Smooth muscle cell (in vitro differentiated cells): ENCODE measurements at regions not wholly inside any gene's neighbourhood (a gene's known extent, or its start where the extent isn't known, plus 50 kb on each side); places are given as distances from the start of the nearest gene placed in this dataset.
"Not testable (repeated sequence)": the region's sequence is repeated elsewhere in the genome, so short reads cannot be mapped to it uniquely, and the experiment has no call there.

ENCODE experiments used
- DNase-seq: peaks from one replicate; lab custom pipeline; 2025; ENCODE audit not compliant: unreplicated experiment; lab: John Stamatoyannopoulos, UW
- H2AFZ ChIP-seq: fragments of 200-600 bp; sonication (generic); 2 replicates; pipeline ENCODE4 v1.6.0; 2016; ENCODE audit warnings: antibody characterized with exemption, low read depth, mild to moderate bottlenecking
- H3F3A ChIP-seq: fragments of 200-600 bp; sonication (generic); 2 replicates; pipeline ENCODE4 v1.6.0; 2017; ENCODE audit warnings: antibody characterized with exemption, low read depth
- H3K27ac ChIP-seq: fragments of 200-600 bp; sonication (generic); 2 replicates; pipeline ENCODE4 v1.5.1; 2016; ENCODE audit warnings: low read depth, mild to moderate bottlenecking
- H3K27me3 ChIP-seq: fragments of 200-600 bp; sonication (generic); 2 replicates; pipeline ENCODE4 v1.6.1; 2016; ENCODE audit warnings: low read depth, mild to moderate bottlenecking
- H3K36me3 ChIP-seq: fragments of 200-600 bp; sonication (generic); 2 replicates; pipeline ENCODE4 v1.5.1; 2016; ENCODE audit warnings: low read depth
- H3K4me1 ChIP-seq: fragments of 200-600 bp; sonication (generic); 2 replicates; pipeline ENCODE4 v1.5.1; 2016; ENCODE audit warnings: low read depth
- H3K4me2 ChIP-seq: fragments of 200-600 bp; sonication (generic); 2 replicates; pipeline ENCODE4 v1.6.0; 2016; ENCODE audit warnings: mild to moderate bottlenecking
- H3K4me3 ChIP-seq: fragments of 200-600 bp; sonication (generic); 2 replicates; pipeline ENCODE4 v1.5.1; 2016; ENCODE audit warnings: mild to moderate bottlenecking
- H3K79me2 ChIP-seq: fragments of 200-600 bp; sonication (generic); 2 replicates; pipeline ENCODE4 v1.6.0; 2016; ENCODE audit warnings: low read depth, mild to moderate bottlenecking
- H3K9ac ChIP-seq: fragments of 200-600 bp; sonication (generic); 2 replicates; pipeline ENCODE4 v1.6.0; 2016; ENCODE audit warnings: low read depth
- H3K9me3 ChIP-seq: fragments of 200-600 bp; sonication (generic); replicated peaks from 2 replicates; pipeline ENCODE4 v1.5.1; 2016; ENCODE audit warnings: low read depth
- H4K20me1 ChIP-seq: fragments of 200-600 bp; sonication (generic); 2 replicates; pipeline ENCODE4 v1.6.0; 2016; ENCODE audit warnings: low read depth
- CTCF ChIP-seq: fragments of 200-600 bp; sonication (generic); IDR thresholded peaks from 2 replicates; pipeline ENCODE4 v1.5.1; 2017; ENCODE audit warnings: borderline replicate concordance, mild to moderate bottlenecking, antibody characterized with exemption; ENCODE audit not compliant: insufficient read depth, poor library complexity, severe bottlenecking
- WGBS: methylation state at CpG from one replicate; pipeline ENCODE4 v1.1.7; 2016; ENCODE audit warnings: low lambda C conversion rate; 5-methylcytosine and 5-hydroxymethylcytosine counted together

- H3F3A ChIP-seq: no peaks in the 10 kb centered on the region
- no peaks in the 10 kb centered on the region for H3K9me3 ChIP-seq
- H3K27ac ChIP-seq: no peak overlapping the region
- no peak for TF ChIP-seq CTCF
- WGBS: 92% methylated on average over 16 of the region's 16 CpGs
- H3K79me2 ChIP-seq: no peaks in the 10 kb centered on the region
- H3K36me3 ChIP-seq: no peaks in the 10 kb centered on the region
- no peaks in the 10 kb centered on the region for H3K4me1 ChIP-seq
- H4K20me1 ChIP-seq: no peaks in the 10 kb centered on the region
- no peaks in the 10 kb centered on the region for H3K27me3 ChIP-seq
- no peak overlapping the region for H3K4me2 ChIP-seq
- no peak overlapping the region for H2AFZ ChIP-seq
- H3K9ac ChIP-seq: no peak overlapping the region
- no peak overlapping the region for H3K4me3 ChIP-seq
- DNase-seq: no peak
These were observed 77.6 kb upstream of the FOXK1 start for GRCh38 chr7:4604456-4604940.

- no peak for TF ChIP-seq CTCF
- Histone ChIP-seq H3K9ac (no peak overlapping the region), H3K79me2 (no peaks in the 10 kb centered on the region), H3K27ac (no peak overlapping the region), H3K4me2 (no peak overlapping the region), H3K36me3 (no peaks in the 10 kb centered on the region), H3K4me1 (no peaks in the 10 kb centered on the region), H4K20me1 (no peaks in the 10 kb centered on the region), H3K9me3 (no peaks in the 10 kb centered on the region), H3F3A (no peaks in the 10 kb centered on the region), H3K27me3 (no peaks in the 10 kb centered on the region), H3K4me3 (no peak overlapping the region), H2AFZ (no peak overlapping the region)
- no peak for DNase-seq
- WGBS: 87% methylated on average over 10 of the region's 10 CpGs
These were observed 75.3 kb upstream of the FOXK1 start for GRCh38 chr7:4606797-4607196.

DNA sequence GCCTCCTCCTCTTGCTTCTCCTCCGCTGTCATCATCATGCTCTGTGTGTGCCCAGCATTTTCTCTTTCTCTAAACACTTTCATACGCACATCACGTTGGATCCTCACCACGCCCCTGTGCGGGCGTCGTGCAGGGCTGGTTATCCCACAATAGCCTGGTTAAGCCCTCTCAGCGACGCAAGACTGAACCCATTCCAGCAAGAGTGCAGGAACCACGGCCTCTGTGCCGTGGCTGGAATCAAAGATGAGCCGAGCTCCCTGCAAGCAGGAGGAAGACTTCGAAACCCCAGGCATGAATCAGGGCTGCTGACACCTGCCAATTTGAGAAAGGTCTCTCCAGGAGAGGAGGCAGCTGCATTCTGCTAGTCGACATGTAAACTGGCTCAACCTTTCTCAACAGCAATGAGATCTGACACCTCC, 74.8 kb upstream of the FOXK1 start:
- no peaks in the 10 kb centered on the region for H3K4me1 ChIP-seq
- H3F3A ChIP-seq: no peaks in the 10 kb centered on the region
- H3K4me2 ChIP-seq: no peak overlapping the region
- no peak overlapping the region for H3K27ac ChIP-seq
- no peaks in the 10 kb centered on the region for H4K20me1 ChIP-seq
- no peak overlapping the region for H2AFZ ChIP-seq
- H3K79me2 ChIP-seq: no peaks in the 10 kb centered on the region
- H3K9ac ChIP-seq: no peak overlapping the region
- no peaks in the 10 kb centered on the region for H3K9me3 ChIP-seq
- no peak for DNase-seq
- TF ChIP-seq CTCF: no peak
- no peak overlapping the region for H3K4me3 ChIP-seq
- 84% methylated on average over 14 of the region's 14 CpGs for WGBS
- H3K36me3 ChIP-seq: no peaks in the 10 kb centered on the region
- H3K27me3 ChIP-seq: no peaks in the 10 kb centered on the region

DNA sequence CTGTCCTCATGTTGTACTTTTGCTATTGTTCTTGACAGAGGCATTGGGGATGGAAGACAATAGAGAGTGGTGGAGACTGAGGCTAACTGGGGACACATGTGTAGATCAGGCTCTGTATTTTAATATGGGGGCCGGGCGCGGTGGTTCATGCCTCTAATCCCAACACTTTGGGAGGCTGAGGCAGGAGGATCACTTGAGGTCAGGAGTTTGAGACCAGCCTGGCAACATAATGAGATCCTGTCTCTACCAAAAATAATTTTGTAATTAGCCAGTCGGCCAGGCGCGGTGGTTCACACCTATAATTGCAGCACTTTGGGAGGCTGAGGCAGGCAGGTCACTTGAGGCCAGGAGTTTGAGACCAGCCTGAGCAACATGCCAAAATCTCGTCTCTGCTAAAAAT, 72.5 kb upstream of the FOXK1 start:
- not testable (repeated sequence) for H3K4me2 ChIP-seq
- WGBS: 97% methylated on average over 7 of the region's 7 CpGs

More for the DNA sequence above, 72.5 kb upstream of the FOXK1 start:
- not testable (repeated sequence) for H3K9me3 ChIP-seq, H3K36me3 ChIP-seq, H3K79me2 ChIP-seq, H3K27ac ChIP-seq, H4K20me1 ChIP-seq, DNase-seq, H3K4me3 ChIP-seq, H3K9ac ChIP-seq, H2AFZ ChIP-seq, H3K27me3 ChIP-seq
- Histone ChIP-seq H3K4me1 (peaks cover 11% of the 10 kb centered on the region), H3F3A (peaks cover 14% of the 10 kb centered on the region)
